ENCODE measurements at regions not wholly inside any gene's neighbourhood (a gene's known extent, or its start where the extent isn't known, plus 50 kb on each side); places are given as distances from the start of the nearest gene placed in this dataset.

- Histone ChIP-seq H3K9me3 (replicated peaks) (no peaks in the 10 kb centered on the region), H3K4me1 (replicated peaks) (peaks cover 6% of the 10 kb centered on the region; the same call in 1 of the 2 replicates), H3K36me3 (no peaks in the 10 kb centered on the region), H3K27ac (no peak overlapping the region), H3K27me3 (replicated peaks) (no peaks in the 10 kb centered on the region), H3K4me3 (no peak overlapping the region)
- DNase-seq (ENCODE audit: low read depth in 1 of 2, low spot score in 2 of 2): no peak
Measured at GRCh38 chr6:126419901-126420300, 80.0 kb downstream of the CENPW start.

- DNase-seq (ENCODE audit: low read depth in 1 of 2, low spot score in 2 of 2): no peak
- Histone ChIP-seq H3K4me1 (replicated peaks) (peaks cover 6% of the 10 kb centered on the region; the same call in 1 of the 2 replicates), H3K27ac (no peak overlapping the region), H3K9me3 (replicated peaks) (no peaks in the 10 kb centered on the region), H3K27me3 (replicated peaks) (no peaks in the 10 kb centered on the region), H3K36me3 (no peaks in the 10 kb centered on the region), H3K4me3 (no peak overlapping the region)
Measured at GRCh38 chr6:126422912-126423311, 83.0 kb downstream of the CENPW start.

GRCh38 chr6:126427713-126428112 is 87.8 kb downstream of the CENPW start:
- Histone ChIP-seq H3K9me3 (replicated peaks) (no peaks in the 10 kb centered on the region), H3K36me3 (no peaks in the 10 kb centered on the region), H3K27me3 (replicated peaks) (0 out of 2 replicates have a peak, but pooled peaks cover 3% of the 10 kb centered on the region), H3K4me1 (replicated peaks) (peaks cover 6% of the 10 kb centered on the region; the same call in 1 of the 2 replicates), H3K27ac (no peak overlapping the region), H3K4me3 (no peak overlapping the region)
- DNase-seq (ENCODE audit: low read depth in 1 of 2, low spot score in 2 of 2): no peak

GRCh38 chr6:126429866-126430265 is 90.0 kb downstream of the CENPW start:
- Histone ChIP-seq H3K4me3 (no peak overlapping the region), H3K4me1 (replicated peaks) (no peaks in the 10 kb centered on the region), H3K36me3 (no peaks in the 10 kb centered on the region), H3K27me3 (replicated peaks) (0 out of 2 replicates have a peak, but pooled peaks cover 3% of the 10 kb centered on the region), H3K27ac (no peak overlapping the region), H3K9me3 (replicated peaks) (no peaks in the 10 kb centered on the region)
- no peak for DNase-seq (ENCODE audit: low read depth in 1 of 2, low spot score in 2 of 2)

- no peaks in the 10 kb centered on the region for H3K4me1 ChIP-seq (replicated peaks)
- no peaks in the 10 kb centered on the region for H3K9me3 ChIP-seq (replicated peaks)
- no peak overlapping the region for H3K4me3 ChIP-seq
- no peak overlapping the region for H3K27ac ChIP-seq
- 0 out of 2 replicates have a peak, but pooled peaks cover 3% of the 10 kb centered on the region for H3K27me3 ChIP-seq (replicated peaks)
- H3K36me3 ChIP-seq: no peaks in the 10 kb centered on the region
- no peak for DNase-seq (ENCODE audit: low read depth in 1 of 2, low spot score in 2 of 2)
Measured at GRCh38 chr6:126432564-126432963, 92.6 kb downstream of the CENPW start.

GRCh38 chr6:126433927-126434326 is 94.0 kb downstream of the CENPW start:
- H3K27ac ChIP-seq: no peak overlapping the region
- no peaks in the 10 kb centered on the region for H3K9me3 ChIP-seq (replicated peaks)
- H3K4me1 ChIP-seq (replicated peaks): no peaks in the 10 kb centered on the region
- no peaks in the 10 kb centered on the region for H3K36me3 ChIP-seq
- DNase-seq (ENCODE audit: low read depth in 1 of 2, low spot score in 2 of 2): no peak
- no peak overlapping the region for H3K4me3 ChIP-seq
- H3K27me3 ChIP-seq (replicated peaks): no peaks in the 10 kb centered on the region

- no peak for DNase-seq (ENCODE audit: low read depth in 1 of 2, low spot score in 2 of 2)
Measured at GRCh38 chr6:126437205-126437604, 97.3 kb downstream of the CENPW start.

GRCh38 chr6:126439040-126439439 is 99.1 kb downstream of the CENPW start:
- no peak overlapping the region for H3K27ac ChIP-seq

More at GRCh38 chr6:126437205-126437604, 97.3 kb downstream of the CENPW start:
- Histone ChIP-seq H3K4me3 (no peak overlapping the region), H3K4me1 (replicated peaks) (no peaks in the 10 kb centered on the region), H3K27me3 (replicated peaks) (no peaks in the 10 kb centered on the region), H3K27ac (no peak overlapping the region), H3K36me3 (no peaks in the 10 kb centered on the region), H3K9me3 (replicated peaks) (no peaks in the 10 kb centered on the region)

GRCh38 chr6:126440923-126441322 is 101.0 kb downstream of the CENPW start:
- H3K4me3 ChIP-seq: no peak overlapping the region
- no peaks in the 10 kb centered on the region for H3K4me1 ChIP-seq (replicated peaks)
- H3K27me3 ChIP-seq (replicated peaks): no peaks in the 10 kb centered on the region
- no peak for DNase-seq (ENCODE audit: low read depth in 1 of 2, low spot score in 2 of 2)
- H3K9me3 ChIP-seq (replicated peaks): no peaks in the 10 kb centered on the region
- H3K36me3 ChIP-seq: no peaks in the 10 kb centered on the region
- H3K27ac ChIP-seq: no peak overlapping the region

More at GRCh38 chr6:126439040-126439439, 99.1 kb downstream of the CENPW start:
- no peaks in the 10 kb centered on the region for H3K36me3 ChIP-seq
- H3K4me3 ChIP-seq: no peak overlapping the region
- no peaks in the 10 kb centered on the region for H3K4me1 ChIP-seq (replicated peaks)
- DNase-seq (ENCODE audit: low read depth in 1 of 2, low spot score in 2 of 2): no peak
- H3K27me3 ChIP-seq (replicated peaks): no peaks in the 10 kb centered on the region
- no peaks in the 10 kb centered on the region for H3K9me3 ChIP-seq (replicated peaks)

- no peak overlapping the region for H3K27ac ChIP-seq
- no peaks in the 10 kb centered on the region; the same call in 1 of the 2 replicates for H3K27me3 ChIP-seq (replicated peaks)
- no peaks in the 10 kb centered on the region for H3K4me1 ChIP-seq (replicated peaks)
- no peaks in the 10 kb centered on the region for H3K36me3 ChIP-seq
- no peak overlapping the region for H3K4me3 ChIP-seq
- DNase-seq (ENCODE audit: low read depth in 1 of 2, low spot score in 2 of 2): no peak
- no peaks in the 10 kb centered on the region for H3K9me3 ChIP-seq (replicated peaks)
Measured at GRCh38 chr6:126444659-126445273, 104.9 kb downstream of the CENPW start.

GRCh38 chr6:126446248-126446647 is 106.3 kb downstream of the CENPW start:
- H3K36me3 ChIP-seq: no peaks in the 10 kb centered on the region
- no peak overlapping the region for H3K27ac ChIP-seq
- H3K4me1 ChIP-seq (replicated peaks): no peaks in the 10 kb centered on the region
- H3K27me3 ChIP-seq (replicated peaks): no peaks in the 10 kb centered on the region; the same call in 1 of the 2 replicates
- no peak overlapping the region for H3K4me3 ChIP-seq
- DNase-seq (ENCODE audit: low read depth in 1 of 2, low spot score in 2 of 2): no peak
- H3K9me3 ChIP-seq (replicated peaks): no peaks in the 10 kb centered on the region

- no peaks in the 10 kb centered on the region for H3K9me3 ChIP-seq (replicated peaks)
- H3K27me3 ChIP-seq (replicated peaks): no peaks in the 10 kb centered on the region; the same call in 1 of the 2 replicates
- H3K27ac ChIP-seq: no peak overlapping the region
- no peak overlapping the region for H3K4me3 ChIP-seq
- no peak for DNase-seq (ENCODE audit: low read depth in 1 of 2, low spot score in 2 of 2)
- H3K36me3 ChIP-seq: no peaks in the 10 kb centered on the region
- H3K4me1 ChIP-seq (replicated peaks): no peaks in the 10 kb centered on the region
Measured at GRCh38 chr6:126447367-126447766, 107.5 kb downstream of the CENPW start.

GRCh38 chr6:126461045-126461444 is 121.1 kb downstream of the CENPW start:
- H3K9me3 ChIP-seq (replicated peaks): no peaks in the 10 kb centered on the region
- no peak for DNase-seq (ENCODE audit: low read depth in 1 of 2, low spot score in 2 of 2)
- H3K27me3 ChIP-seq (replicated peaks): no peaks in the 10 kb centered on the region
- H3K36me3 ChIP-seq: no peaks in the 10 kb centered on the region
- no peak overlapping the region for H3K27ac ChIP-seq
- no peaks in the 10 kb centered on the region for H3K4me1 ChIP-seq (replicated peaks)
- H3K4me3 ChIP-seq: no peak overlapping the region

- Histone ChIP-seq H3K4me3 (no peak overlapping the region), H3K4me1 (replicated peaks) (no peaks in the 10 kb centered on the region), H3K27me3 (replicated peaks) (no peaks in the 10 kb centered on the region), H3K27ac (no peak overlapping the region), H3K9me3 (replicated peaks) (no peaks in the 10 kb centered on the region), H3K36me3 (no peaks in the 10 kb centered on the region)
- DNase-seq (ENCODE audit: low read depth in 1 of 2, low spot score in 2 of 2): no peak
Measured at GRCh38 chr6:126464245-126464644, 124.3 kb downstream of the CENPW start.

GRCh38 chr6:126475449-126475848 is 135.5 kb downstream of the CENPW start:
- no peak overlapping the region for H3K4me3 ChIP-seq
- H3K27me3 ChIP-seq (replicated peaks): 0 out of 2 replicates have a peak, but pooled peaks cover 2% of the 10 kb centered on the region
- no peaks in the 10 kb centered on the region for H3K4me1 ChIP-seq (replicated peaks)

More at GRCh38 chr6:126475449-126475848, 135.5 kb downstream of the CENPW start:
- no peaks in the 10 kb centered on the region for H3K36me3 ChIP-seq
- no peak for DNase-seq (ENCODE audit: low read depth in 1 of 2, low spot score in 2 of 2)
- H3K27ac ChIP-seq: no peak overlapping the region
- no peaks in the 10 kb centered on the region for H3K9me3 ChIP-seq (replicated peaks)
